Trophoblast cell (in vitro differentiated cells and primary cell): ENCODE measurements at regions not wholly inside any gene's neighbourhood (a gene's known extent, or its start where the extent isn't known, plus 50 kb on each side); places are given as distances from the start of the nearest gene placed in this dataset.
"Not testable (repeated sequence)": the region's sequence is repeated elsewhere in the genome, so short reads cannot be mapped to it uniquely, and the experiment has no call there.

Experiments used
- DNase-seq, 2 donors: peaks; one replicate each; pipeline ENCODE4 v3.0.0-alpha.2; 2016
- H2AFZ ChIP-seq: 2 replicates; pipeline ENCODE4 v1.6.1; 2013; ENCODE audit warnings: low read length, moderate library complexity, mild to moderate bottlenecking; ENCODE audit not compliant: insufficient read depth, poor library complexity
- H2AK5ac ChIP-seq: 2 replicates; pipeline ENCODE4 v1.6.1; 2013; ENCODE audit warnings: mild to moderate bottlenecking, low read length
- H2BK120ac ChIP-seq: 2 replicates; pipeline ENCODE4 v1.6.1; 2013; ENCODE audit warnings: low read length, mild to moderate bottlenecking, moderate library complexity; ENCODE audit not compliant: insufficient read depth, poor library complexity
- H2BK12ac ChIP-seq: 2 replicates; pipeline ENCODE4 v1.6.1; 2013; ENCODE audit warnings: mild to moderate bottlenecking, low read length, moderate library complexity
- H2BK5ac ChIP-seq: 2 replicates; pipeline ENCODE4 v1.6.1; 2013; ENCODE audit warnings: low read length, low read depth, moderate library complexity, mild to moderate bottlenecking; ENCODE audit not compliant: poor library complexity
- H3K14ac ChIP-seq: 2 replicates; pipeline ENCODE4 v1.6.1; 2013; ENCODE audit warnings: mild to moderate bottlenecking, low read length
- H3K18ac ChIP-seq: 2 replicates; pipeline ENCODE4 v1.6.1; 2013; ENCODE audit warnings: mild to moderate bottlenecking, low read length
- H3K23ac ChIP-seq: 2 replicates; pipeline ENCODE4 v1.6.1; 2013; ENCODE audit warnings: low read length
- H3K27ac ChIP-seq: 2 replicates; pipeline ENCODE4 v1.5.1; 2013; ENCODE audit warnings: low read depth, mild to moderate bottlenecking, inconsistent platforms, low read length, moderate library complexity
- H3K27me3 ChIP-seq: 2 replicates; pipeline ENCODE4 v1.6.1; 2013; ENCODE audit warnings: inconsistent platforms, mild to moderate bottlenecking, low read length, moderate library complexity; ENCODE audit not compliant: insufficient read depth
- H3K36me3 ChIP-seq, 2 experiments: 1 replicate in 1 of 2; 2 replicates in 1 of 2; pipeline ENCODE4 v1.6.1; 2013; ENCODE audit warnings: low read length in 2 of 2, mild to moderate bottlenecking in 2 of 2, moderate library complexity in 1 of 2; ENCODE audit not compliant: insufficient read depth in 2 of 2, control insufficient read depth in 1 of 2
- H3K4ac ChIP-seq: 2 replicates; pipeline ENCODE4 v1.6.1; 2013; ENCODE audit warnings: low read depth, mild to moderate bottlenecking, low read length, moderate library complexity
- H3K4me1 ChIP-seq, 2 experiments: 1 replicate in 1 of 2; 2 replicates in 1 of 2; pipeline ENCODE4 v1.6.1; 2013; ENCODE audit warnings: low read length in 2 of 2, mild to moderate bottlenecking in 2 of 2, moderate library complexity in 1 of 2; ENCODE audit not compliant: insufficient read depth in 2 of 2, control insufficient read depth in 1 of 2
- H3K4me2 ChIP-seq: 2 replicates; pipeline ENCODE4 v1.6.1; 2013; ENCODE audit warnings: inconsistent platforms, mild to moderate bottlenecking, low read length, moderate library complexity
- H3K4me3 ChIP-seq: 2 replicates; pipeline ENCODE4 v1.5.1; 2013; ENCODE audit warnings: mild to moderate bottlenecking, low read depth, low read length, inconsistent platforms
- H3K79me1 ChIP-seq: one replicate; pipeline ENCODE4 v1.6.1; 2013; ENCODE audit warnings: low read length
- H3K79me2 ChIP-seq: 2 replicates; pipeline ENCODE4 v1.6.1; 2013; ENCODE audit warnings: low read length, mild to moderate bottlenecking; ENCODE audit not compliant: control insufficient read depth, insufficient read depth, poor library complexity
- H3K9ac ChIP-seq: 2 replicates; pipeline ENCODE4 v1.6.1; 2013; ENCODE audit warnings: mild to moderate bottlenecking, low read length
- H3K9me3 ChIP-seq: 2 replicates; pipeline ENCODE4 v1.6.1; 2013; ENCODE audit warnings: low read depth, mild to moderate bottlenecking, control low read depth, inconsistent platforms, low read length; ENCODE audit not compliant: insufficient read depth
- H4K12ac ChIP-seq: 2 replicates; pipeline ENCODE4 v1.6.1; 2013; ENCODE audit warnings: low read depth, mild to moderate bottlenecking, low read length, moderate library complexity
- H4K8ac ChIP-seq: 2 replicates; pipeline ENCODE4 v1.6.1; 2013; ENCODE audit warnings: low read depth, mild to moderate bottlenecking, low read length, moderate library complexity
- H4K91ac ChIP-seq: one replicate; pipeline ENCODE4 v1.6.1; 2013; ENCODE audit warnings: low read depth, mild to moderate bottlenecking, low read length, moderate library complexity

DNA sequence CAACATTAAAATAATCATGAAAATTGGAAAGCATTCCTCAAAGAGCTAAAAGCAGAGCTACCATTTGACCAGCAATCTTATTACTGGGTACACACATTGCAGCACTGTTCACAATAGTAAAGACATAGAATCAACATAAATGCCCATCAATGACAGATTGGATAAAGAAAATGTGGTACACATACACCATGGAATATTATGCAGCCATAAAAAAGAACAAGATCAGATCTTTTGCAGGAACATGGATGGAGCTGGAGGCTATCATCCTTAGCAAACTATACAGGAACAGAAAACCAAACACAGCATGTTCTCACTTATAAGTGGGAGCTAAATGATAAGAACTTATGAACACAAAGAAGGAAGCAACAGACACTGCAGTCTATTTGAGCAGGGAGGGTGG is 52.8 kb upstream of the UNC5A start:
- H2BK12ac ChIP-seq, H4K12ac ChIP-seq, H3K4me1 ChIP-seq, DNase-seq, H4K8ac ChIP-seq, H3K9me3 ChIP-seq, H3K9ac ChIP-seq, H2AK5ac ChIP-seq, H3K4me2 ChIP-seq, H3K79me1 ChIP-seq, H3K18ac ChIP-seq, H2BK120ac ChIP-seq, H3K4ac ChIP-seq, H3K36me3 ChIP-seq, H3K27ac ChIP-seq, H2BK5ac ChIP-seq, H3K23ac ChIP-seq, H3K27me3 ChIP-seq, H3K14ac ChIP-seq, H2AFZ ChIP-seq, H3K4me3 ChIP-seq, H3K79me2 ChIP-seq, H4K91ac ChIP-seq: not testable (repeated sequence)
